Tibial nerve (tissue), 4 donors: ENCODE measurements at regions not wholly inside any gene's neighbourhood (a gene's known extent, or its start where the extent isn't known, plus 50 kb on each side); places are given as distances from the start of the nearest gene placed in this dataset.

Source experiments
- DNase-seq, 2 donors: peaks; one replicate each; pipeline ENCODE4 v3.0.0-alpha.2; 2019; ENCODE audit warnings: low spot score in 2 of 2
- H3K27ac ChIP-seq, 4 donors: fragments of 200-600 bp; sonication (generic) in 3 of 4; one replicate each; pipeline ENCODE4 v1.5.1; 2017 to 2019; ENCODE audit warnings: mild to moderate bottlenecking in 1 of 4
- H3K27me3 ChIP-seq, 2 donors: fragments of 200-600 bp; sonication (generic) in 1 of 2; one replicate each; pipeline versions ENCODE4 v1.5.1 to v1.6.0; 2017 to 2019
- H3K36me3 ChIP-seq, 3 donors: fragments of 200-600 bp; sonication (generic); one replicate each; pipeline ENCODE4 v1.5.1; 2018 to 2019
- H3K4me1 ChIP-seq, 4 donors: fragments of 200-600 bp; sonication (generic) in 3 of 4; one replicate each; pipeline ENCODE4 v1.5.1; 2017 to 2019
- H3K4me3 ChIP-seq, 4 donors: fragments of 200-600 bp; sonication (generic) in 3 of 4; one replicate each; pipeline ENCODE4 v1.5.1; 2017 to 2019; ENCODE audit warnings: mild to moderate bottlenecking in 1 of 4, moderate library complexity in 1 of 4
- H3K9me3 ChIP-seq, 4 donors: fragments of 200-600 bp; sonication (generic) in 3 of 4; one replicate each; pipeline ENCODE4 v1.5.1; 2017 to 2019
- CTCF ChIP-seq, 5 experiments: fragments of 200-600 bp in 3 of 5; fragments of 450-650 bp in 2 of 5; sonication (generic) in 3 of 5; IDR thresholded peaks; one replicate each; pipeline ENCODE4 v1.5.1; 2016 to 2019; ENCODE audit warnings: antibody characterized with exemption in 5 of 5, mild to moderate bottlenecking in 3 of 5, moderate library complexity in 2 of 5
- EP300 ChIP-seq, 2 donors: sonication (generic); formaldehyde crosslinking; IDR thresholded peaks; one replicate each; pipeline ENCODE4 v1.6.1; 2017; ENCODE audit warnings: antibody characterized with exemption in 2 of 2, mild to moderate bottlenecking in 1 of 2
- POLR2A ChIP-seq, 2 donors: fragments of 450-650 bp; IDR thresholded peaks; one replicate each; pipeline ENCODE4 v1.6.1; 2017; ENCODE audit warnings: antibody characterized with exemption in 2 of 2, mild to moderate bottlenecking in 2 of 2, moderate library complexity in 2 of 2
- WGBS, 2 donors: methylation state at CpG; one replicate each; pipeline ENCODE4 v1.1.5; 2018; 5-methylcytosine and 5-hydroxymethylcytosine counted together

- no peak for DNase-seq
- Histone ChIP-seq H3K36me3 (no peaks in the 10 kb centered on the region), H3K4me3 (no peak overlapping the region), H3K27me3 (no peaks in the 10 kb centered on the region), H3K4me1 (no peaks in the 10 kb centered on the region), H3K9me3 (peaks cover 0 to 14% (median 0%) of the 10 kb centered on the region in 4 donors), H3K27ac (no peak overlapping the region)
- WGBS, 2 donors: 78 to 83% methylated on average over 24 to 26 of the region's 26 CpGs
- no peak for TF ChIP-seq EP300 (IDR thresholded peaks at IDR 0.05)
- no peak for TF ChIP-seq POLR2A (IDR thresholded peaks at IDR 0.05)
- no peak for TF ChIP-seq CTCF (IDR thresholded peaks at IDR 0.05)
These were observed 325.5 kb downstream of the TMEM121 start for GRCh38 chr14:105851716-105852377.

- TF ChIP-seq POLR2A (IDR thresholded peaks at IDR 0.05) (no peak), EP300 (IDR thresholded peaks at IDR 0.05) (no peak), CTCF (IDR thresholded peaks at IDR 0.05) (no peak)
- Histone ChIP-seq H3K9me3 (peaks cover 0 to 19% (median 0%) of the 10 kb centered on the region in 4 donors), H3K27me3 (no peaks in the 10 kb centered on the region), H3K4me1 (no peaks in the 10 kb centered on the region), H3K27ac (no peak overlapping the region), H3K36me3 (no peaks in the 10 kb centered on the region), H3K4me3 (no peak overlapping the region)
- 72 to 84% methylated on average over 12 to 14 of the region's 17 CpGs for WGBS, 2 donors
- no peak for DNase-seq
These were observed 326.1 kb downstream of the TMEM121 start for GRCh38 chr14:105852378-105853088.

- H3K4me1 ChIP-seq: no peaks in the 10 kb centered on the region
- TF ChIP-seq EP300 (IDR thresholded peaks at IDR 0.05): no peak
- no peak for TF ChIP-seq CTCF (IDR thresholded peaks at IDR 0.05)
- TF ChIP-seq POLR2A (IDR thresholded peaks at IDR 0.05): no peak
- no peaks in the 10 kb centered on the region for H3K27me3 ChIP-seq
- no peaks in the 10 kb centered on the region for H3K36me3 ChIP-seq
- DNase-seq: no peak
- 90 to 94% methylated on average over 14 to 16 of the region's 16 CpGs for WGBS, 2 donors
- peaks cover 0 to 27% (median 0%) of the 10 kb centered on the region in 4 donors for H3K9me3 ChIP-seq
- no peak overlapping the region for H3K27ac ChIP-seq
- H3K4me3 ChIP-seq: no peak overlapping the region
These were observed 326.9 kb downstream of the TMEM121 start for GRCh38 chr14:105853089-105853906.

- Histone ChIP-seq H3K27ac (no peak overlapping the region), H3K4me1 (no peaks in the 10 kb centered on the region), H3K27me3 (no peaks in the 10 kb centered on the region), H3K4me3 (no peak overlapping the region), H3K9me3 (peaks cover 0 to 32% (median 0%) of the 10 kb centered on the region in 4 donors), H3K36me3 (no peaks in the 10 kb centered on the region)
- no peak for DNase-seq
- TF ChIP-seq EP300 (IDR thresholded peaks at IDR 0.05) (no peak), POLR2A (IDR thresholded peaks at IDR 0.05) (no peak), CTCF (IDR thresholded peaks at IDR 0.05) (no peak)
- 93 to 94% methylated on average over 22 to 23 of the region's 25 CpGs for WGBS, 2 donors
These were observed 327.7 kb downstream of the TMEM121 start for GRCh38 chr14:105853907-105854599.
